Mucosa of rectum (tissue), 2 donors: ENCODE measurements at regions not wholly inside any gene's neighbourhood (a gene's known extent, or its start where the extent isn't known, plus 50 kb on each side); places are given as distances from the start of the nearest gene placed in this dataset.

Source experiments
- H3K27ac ChIP-seq, 2 donors: one replicate each; pipeline ENCODE4 v1.7.0; 2013; ENCODE audit warnings: inconsistent platforms in 2 of 2, low read depth in 2 of 2, low read length in 2 of 2
- H3K27me3 ChIP-seq, 2 donors: one replicate each; pipeline ENCODE4 v1.7.0; 2013; ENCODE audit warnings: low read length in 2 of 2; ENCODE audit not compliant: control insufficient read depth in 2 of 2, insufficient read depth in 2 of 2
- H3K36me3 ChIP-seq, 2 donors: one replicate each; pipeline ENCODE4 v1.7.0; 2013; ENCODE audit warnings: low read length in 2 of 2; ENCODE audit not compliant: control insufficient read depth in 2 of 2, insufficient read depth in 2 of 2
- H3K4me1 ChIP-seq, 2 donors: one replicate each; pipeline ENCODE4 v1.7.0; 2013; ENCODE audit warnings: low read length in 2 of 2, mild to moderate bottlenecking in 1 of 2; ENCODE audit not compliant: control insufficient read depth in 2 of 2, insufficient read depth in 2 of 2
- H3K4me3 ChIP-seq, 2 donors: one replicate each; pipeline ENCODE4 v1.7.0; 2013; ENCODE audit warnings: low read length in 2 of 2
- H3K9ac ChIP-seq, 2 donors: one replicate each; pipeline ENCODE4 v1.7.0; 2013; ENCODE audit warnings: low read length in 2 of 2, low read depth in 1 of 2, mild to moderate bottlenecking in 1 of 2
- H3K9me3 ChIP-seq, 2 donors: one replicate each; pipeline ENCODE4 v1.7.0; 2013; ENCODE audit warnings: low read length in 2 of 2; ENCODE audit not compliant: control insufficient read depth in 2 of 2
- donor health status: healthy.
- donor health status: Normal muscosa, but diverticular disease.

- Histone ChIP-seq H3K9ac (no peak overlapping the region), H3K36me3 (no peaks in the 10 kb centered on the region), H3K4me3 (no peak overlapping the region), H3K27me3 (no peaks in the 10 kb centered on the region), H3K4me1 (no peaks in the 10 kb centered on the region), H3K27ac (no peak overlapping the region), H3K9me3 (no peaks in the 10 kb centered on the region)
These were observed 416.4 kb downstream of the TLE4 start for GRCh38 chr9:79988126-79988525.

GRCh38 chr9:79986437-79986836 is 414.7 kb downstream of the TLE4 start:
- Histone ChIP-seq H3K36me3 (no peaks in the 10 kb centered on the region), H3K27me3 (no peaks in the 10 kb centered on the region), H3K9me3 (no peaks in the 10 kb centered on the region), H3K4me3 (no peak overlapping the region), H3K4me1 (no peaks in the 10 kb centered on the region), H3K27ac (no peak overlapping the region), H3K9ac (no peak overlapping the region)

DNA sequence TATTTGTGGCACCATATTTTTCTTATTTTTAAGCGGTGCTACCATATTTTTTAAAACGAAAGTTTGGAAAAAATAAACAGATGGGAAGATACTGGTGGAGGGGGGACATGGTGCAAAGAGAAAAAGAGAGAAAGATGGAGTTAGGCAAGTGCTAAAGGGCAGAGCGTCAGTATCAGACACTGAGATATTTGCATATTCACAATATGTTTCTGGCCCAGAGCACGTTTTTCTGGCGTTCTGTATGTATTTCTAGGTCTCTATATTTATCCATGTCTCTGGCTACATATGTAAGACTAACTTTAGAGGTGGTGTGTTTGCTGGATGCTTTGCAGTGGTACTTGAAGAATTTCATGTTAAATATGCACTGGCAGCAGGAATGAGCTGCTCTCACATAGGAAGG is 414.0 kb downstream of the TLE4 start:
- Histone ChIP-seq H3K36me3 (no peaks in the 10 kb centered on the region), H3K4me1 (no peaks in the 10 kb centered on the region), H3K4me3 (no peak overlapping the region), H3K9ac (no peak overlapping the region), H3K27me3 (no peaks in the 10 kb centered on the region), H3K27ac (no peak overlapping the region), H3K9me3 (no peaks in the 10 kb centered on the region)

GRCh38 chr9:79985264-79985663 is 413.5 kb downstream of the TLE4 start:
- Histone ChIP-seq H3K4me1 (no peaks in the 10 kb centered on the region), H3K9ac (no peak overlapping the region), H3K27me3 (no peaks in the 10 kb centered on the region), H3K27ac (no peak overlapping the region), H3K36me3 (no peaks in the 10 kb centered on the region), H3K4me3 (no peak overlapping the region), H3K9me3 (no peaks in the 10 kb centered on the region)

- H3K36me3 ChIP-seq: no peaks in the 10 kb centered on the region
- H3K4me1 ChIP-seq: no peaks in the 10 kb centered on the region
- no peak overlapping the region for H3K9ac ChIP-seq
- no peak overlapping the region for H3K27ac ChIP-seq
- no peaks in the 10 kb centered on the region for H3K27me3 ChIP-seq
- H3K9me3 ChIP-seq: no peaks in the 10 kb centered on the region
- H3K4me3 ChIP-seq: no peak overlapping the region
These were observed 412.8 kb downstream of the TLE4 start for GRCh38 chr9:79984429-79985067.

DNA sequence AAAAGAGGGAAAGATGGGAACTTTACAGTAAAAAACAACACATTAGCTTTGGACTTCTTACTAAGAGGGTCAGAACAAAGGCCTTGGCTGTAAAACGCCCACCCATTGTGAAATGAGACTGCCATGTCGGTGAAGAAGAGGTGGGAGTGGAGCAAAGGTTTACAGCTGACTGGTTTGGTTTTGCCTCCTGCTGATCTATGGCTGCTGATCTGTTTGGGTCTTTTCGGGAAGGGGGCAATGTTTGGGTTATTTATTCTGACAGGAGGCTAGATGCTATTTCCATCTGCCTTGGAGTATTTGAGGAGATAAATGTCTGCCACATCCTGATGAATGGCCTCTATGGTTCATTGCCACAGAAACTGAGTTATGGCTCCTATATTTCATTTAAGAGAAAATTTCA is 408.7 kb downstream of the TLE4 start:
- H3K9me3 ChIP-seq: no peaks in the 10 kb centered on the region
- no peaks in the 10 kb centered on the region for H3K27me3 ChIP-seq
- no peak overlapping the region for H3K27ac ChIP-seq
- H3K4me3 ChIP-seq: no peak overlapping the region
- no peaks in the 10 kb centered on the region for H3K36me3 ChIP-seq
- no peak overlapping the region for H3K9ac ChIP-seq
- H3K4me1 ChIP-seq: no peaks in the 10 kb centered on the region

GRCh38 chr9:79977510-79978197 is 405.9 kb downstream of the TLE4 start:
- Histone ChIP-seq H3K4me3 (no peak overlapping the region), H3K9me3 (no peaks in the 10 kb centered on the region), H3K27me3 (no peaks in the 10 kb centered on the region), H3K9ac (no peak overlapping the region), H3K4me1 (no peaks in the 10 kb centered on the region), H3K36me3 (no peaks in the 10 kb centered on the region), H3K27ac (no peak overlapping the region)

GRCh38 chr9:79977074-79977435 is 405.3 kb downstream of the TLE4 start:
- H3K4me1 ChIP-seq: no peaks in the 10 kb centered on the region
- no peaks in the 10 kb centered on the region for H3K36me3 ChIP-seq
- H3K9ac ChIP-seq: no peak overlapping the region
- H3K9me3 ChIP-seq: no peaks in the 10 kb centered on the region
- H3K4me3 ChIP-seq: no peak overlapping the region
- H3K27me3 ChIP-seq: no peaks in the 10 kb centered on the region
- H3K27ac ChIP-seq: no peak overlapping the region

DNA sequence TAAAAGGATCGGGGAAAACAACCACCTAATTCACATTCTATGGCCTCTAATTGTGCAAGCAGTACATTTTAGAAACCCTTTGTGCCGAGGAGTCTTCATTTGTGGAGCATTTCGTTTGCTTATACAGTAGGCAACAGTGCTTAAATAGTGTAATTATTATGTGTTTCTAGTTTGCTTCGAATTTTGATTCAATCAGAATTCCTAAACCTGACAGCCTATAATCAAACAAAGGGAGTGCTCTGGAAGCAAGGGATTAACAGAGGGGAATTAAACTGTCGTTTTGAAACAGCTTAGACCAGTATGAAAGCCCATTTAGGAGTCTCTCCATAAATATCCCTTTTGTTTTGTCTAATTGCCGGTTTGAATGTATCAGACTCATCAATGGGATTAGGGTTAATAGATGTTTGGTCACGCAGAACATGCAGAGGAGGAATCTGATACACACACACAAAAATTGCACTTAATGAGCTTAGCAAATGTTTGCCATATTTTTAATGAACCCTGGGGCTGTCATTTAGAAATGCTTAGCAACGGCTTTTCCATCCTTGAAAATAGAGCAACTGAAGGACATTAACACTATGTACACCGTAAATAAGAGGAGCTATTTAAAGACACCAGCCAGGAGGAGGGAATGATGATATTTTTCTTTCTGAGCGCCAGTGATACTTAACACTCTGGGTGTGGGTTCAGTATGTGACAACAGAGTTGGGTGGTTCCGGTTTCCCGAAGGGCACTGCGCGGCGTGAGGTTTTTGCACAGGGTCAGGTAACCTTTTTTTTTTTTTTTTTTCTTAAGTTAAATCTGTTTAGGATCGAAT is 404.7 kb downstream of the TLE4 start:
- Histone ChIP-seq H3K27ac (no peak overlapping the region), H3K9ac (no peak overlapping the region), H3K9me3 (no peaks in the 10 kb centered on the region), H3K4me1 (no peaks in the 10 kb centered on the region), H3K27me3 (no peaks in the 10 kb centered on the region), H3K4me3 (no peak overlapping the region), H3K36me3 (no peaks in the 10 kb centered on the region)

DNA sequence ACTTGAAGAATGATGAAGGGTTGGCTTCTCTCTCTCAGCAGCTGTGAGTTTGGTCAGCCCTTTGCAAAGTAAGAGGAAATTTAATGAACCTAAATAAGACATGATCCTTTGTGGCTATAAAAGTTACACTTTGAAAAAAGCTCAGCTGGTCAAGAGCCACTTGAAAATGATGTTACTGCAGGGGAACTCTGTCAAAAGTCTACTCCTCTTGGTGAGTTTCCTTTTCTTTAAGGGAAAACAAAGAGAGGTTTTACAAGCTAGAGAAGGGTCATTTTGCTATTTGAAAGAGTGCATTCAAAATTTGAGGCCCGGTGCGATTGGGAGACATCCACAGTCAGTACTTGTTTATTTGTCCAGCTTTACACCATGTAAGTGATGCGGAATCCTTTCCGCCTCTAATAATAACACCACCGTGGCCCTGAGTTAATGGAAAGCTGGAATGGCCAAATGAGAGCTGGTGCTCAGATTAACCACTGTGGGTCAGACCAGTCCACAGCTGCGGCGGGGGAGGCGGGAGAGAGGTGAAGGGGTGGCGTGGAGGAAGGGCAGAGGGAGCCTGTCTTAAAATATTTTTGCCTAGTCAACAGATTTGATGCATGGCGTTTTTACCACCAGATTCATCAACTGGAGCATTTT is 404.0 kb downstream of the TLE4 start:
- Histone ChIP-seq H3K27me3 (no peaks in the 10 kb centered on the region), H3K9me3 (no peaks in the 10 kb centered on the region), H3K4me1 (no peaks in the 10 kb centered on the region), H3K4me3 (no peak overlapping the region), H3K36me3 (no peaks in the 10 kb centered on the region), H3K9ac (no peak overlapping the region), H3K27ac (no peak overlapping the region)
